ENCODE measurements at regions not wholly inside any gene's neighbourhood (a gene's known extent, or its start where the extent isn't known, plus 50 kb on each side); places are given as distances from the start of the nearest gene placed in this dataset.

DNA sequence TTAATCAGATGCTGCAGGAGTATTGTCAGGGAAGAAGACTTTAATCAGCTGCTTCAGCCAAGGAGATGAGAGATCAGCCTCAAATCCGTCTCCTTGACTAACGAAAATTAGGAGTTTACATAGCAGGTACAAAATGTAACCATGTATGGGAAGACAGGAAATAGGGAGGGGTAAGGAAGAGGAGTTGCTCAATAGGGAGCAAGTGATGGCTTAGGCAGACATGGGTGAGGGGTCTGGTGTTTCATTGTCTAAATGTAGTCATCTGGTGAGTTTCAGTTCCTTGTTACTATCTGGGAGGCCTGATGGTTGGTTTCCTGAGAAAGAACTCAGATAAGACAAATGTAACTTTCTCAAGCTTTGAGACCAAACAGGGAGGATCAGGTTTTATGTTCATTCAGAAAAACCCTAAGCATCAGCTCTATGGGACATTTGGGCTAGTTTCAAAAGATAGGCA, 217.3 kb upstream of the SULF2 start:
- TF ChIP-seq, protein P1, sequence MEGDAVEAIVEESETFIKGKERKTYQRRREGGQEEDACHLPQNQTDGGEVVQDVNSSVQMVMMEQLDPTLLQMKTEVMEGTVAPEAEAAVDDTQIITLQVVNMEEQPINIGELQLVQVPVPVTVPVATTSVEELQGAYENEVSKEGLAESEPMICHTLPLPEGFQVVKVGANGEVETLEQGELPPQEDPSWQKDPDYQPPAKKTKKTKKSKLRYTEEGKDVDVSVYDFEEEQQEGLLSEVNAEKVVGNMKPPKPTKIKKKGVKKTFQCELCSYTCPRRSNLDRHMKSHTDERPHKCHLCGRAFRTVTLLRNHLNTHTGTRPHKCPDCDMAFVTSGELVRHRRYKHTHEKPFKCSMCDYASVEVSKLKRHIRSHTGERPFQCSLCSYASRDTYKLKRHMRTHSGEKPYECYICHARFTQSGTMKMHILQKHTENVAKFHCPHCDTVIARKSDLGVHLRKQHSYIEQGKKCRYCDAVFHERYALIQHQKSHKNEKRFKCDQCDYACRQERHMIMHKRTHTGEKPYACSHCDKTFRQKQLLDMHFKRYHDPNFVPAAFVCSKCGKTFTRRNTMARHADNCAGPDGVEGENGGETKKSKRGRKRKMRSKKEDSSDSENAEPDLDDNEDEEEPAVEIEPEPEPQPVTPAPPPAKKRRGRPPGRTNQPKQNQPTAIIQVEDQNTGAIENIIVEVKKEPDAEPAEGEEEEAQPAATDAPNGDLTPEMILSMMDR (conservative IDR thresholded peaks at IDR 0.05; ENCODE audit: low read length) = no peak
- no peak for TF ChIP-seq EZH2phosphoT487 (IDR thresholded peaks at IDR 0.05; ENCODE audit: borderline replicate concordance)
